ENCODE measurements at regions not wholly inside any gene's neighbourhood (a gene's known extent, or its start where the extent isn't known, plus 50 kb on each side); places are given as distances from the start of the nearest gene placed in this dataset.

DNA sequence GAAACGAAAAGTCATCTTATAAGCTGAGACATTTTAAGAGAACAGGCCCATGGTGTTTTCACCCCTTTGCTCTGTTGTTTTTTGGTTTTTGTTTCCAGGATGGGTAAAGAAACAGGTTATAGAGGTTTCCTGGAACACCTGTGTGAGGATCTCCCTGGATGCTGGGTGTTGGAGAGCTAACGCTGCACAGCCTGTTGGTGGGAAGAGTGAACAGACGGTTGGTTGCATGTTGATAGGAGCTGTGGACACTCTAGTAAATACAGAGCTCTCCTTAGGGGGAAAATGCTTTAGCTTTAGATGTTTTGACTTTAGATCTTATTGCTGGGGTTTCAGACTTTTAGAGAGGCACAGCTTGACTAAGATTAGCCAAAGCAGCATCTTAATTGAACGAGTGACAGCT is 235.2 kb downstream of the SOX4 start:
- Histone ChIP-seq H3K9me3 (replicated peaks; ENCODE audit: control insufficient read depth, insufficient read depth, low read length) (no peaks in the 10 kb centered on the region), H3K36me3 (ENCODE audit: control insufficient read depth in 2 of 2, extremely low read depth in 1 of 2, insufficient read depth in 2 of 2, low read length in 2 of 2) (no peaks in the 10 kb centered on the region), H4K20me1 (replicated peaks; ENCODE audit: control insufficient read depth, extremely low read depth, insufficient read depth, low read length) (no peaks in the 10 kb centered on the region), H3K4me1 (ENCODE audit: control insufficient read depth, extremely low read depth, insufficient read depth, low read length) (peaks cover 14% of the 10 kb centered on the region), H3K27ac (ENCODE audit: insufficient read depth, low read depth, low read length) (no peak overlapping the region), H3K9ac (replicated peaks; ENCODE audit: extremely low read depth, insufficient read depth, low read length) (no peak overlapping the region), H3K4me3 (replicated peaks in 1 of 3; ENCODE audit: insufficient read depth in 1 of 3, low read depth in 1 of 3, low read length in 3 of 3) (no peak overlapping the region), H3K9me1 (replicated peaks; ENCODE audit: control insufficient read depth, extremely low read depth, insufficient read depth, low read length) (no peaks in the 10 kb centered on the region), H3K4me2 (ENCODE audit: insufficient read depth, low read length) (no peak overlapping the region), H3K79me2 (ENCODE audit: control insufficient read depth, insufficient read depth, low read length) (peaks cover 2% of the 10 kb centered on the region), H3K27me3 (ENCODE audit: control insufficient read depth in 2 of 2, insufficient read depth in 2 of 2, low read length in 2 of 2) (no peaks in the 10 kb centered on the region), H2AFZ (ENCODE audit: low read depth, low read length) (no peak overlapping the region)
- DNase-seq (ENCODE audit: low read depth, low spot score), result no peak
- BruUV-seq (replicated peaks), result no TSS peak
- ChIA-PET POLR2A (no interaction called here), CTCF (interaction anchor here (0.7 kb wide), 1 partner anchor 59 kb away, joined by 3 read pairs; no protein-coding TSS in a partner anchor)
- no peak for FAIRE-seq
- TF ChIP-seq MYC (IDR thresholded peaks at IDR 0.05; ENCODE audit: low read depth, low read length) (no peak), JUN (IDR thresholded peaks at IDR 0.05; ENCODE audit: borderline replicate concordance, insufficient read depth, insufficient read length, low read depth) (no peak), POLR2AphosphoS5 (IDR thresholded peaks at IDR 0.05; ENCODE audit: insufficient read depth, low read depth, low read length) (no peak), POLR2A (IDR thresholded peaks at IDR 0.05; ENCODE audit: low read depth, low read length) (no peak), FOS (IDR thresholded peaks at IDR 0.05; ENCODE audit: borderline replicate concordance, insufficient read depth, low read length) (no peak), GATA2 (IDR thresholded peaks at IDR 0.05; ENCODE audit: insufficient read depth, insufficient read length, low read depth, low read length) (no peak)
- TF ChIP-seq, protein P1, sequence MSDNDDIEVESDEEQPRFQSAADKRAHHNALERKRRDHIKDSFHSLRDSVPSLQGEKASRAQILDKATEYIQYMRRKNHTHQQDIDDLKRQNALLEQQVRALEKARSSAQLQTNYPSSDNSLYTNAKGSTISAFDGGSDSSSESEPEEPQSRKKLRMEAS (IDR thresholded peaks at IDR 0.05; ENCODE audit: insufficient read depth, insufficient read length), result no peak
- intact Hi-C loops (cut with micrococcal nuclease) (no loop called here), dilution Hi-C loops (cut with MboI; ENCODE audit: extremely low pct_ligation_motif_present, low sequenced_read_pairs) (no loop called here)

DNA sequence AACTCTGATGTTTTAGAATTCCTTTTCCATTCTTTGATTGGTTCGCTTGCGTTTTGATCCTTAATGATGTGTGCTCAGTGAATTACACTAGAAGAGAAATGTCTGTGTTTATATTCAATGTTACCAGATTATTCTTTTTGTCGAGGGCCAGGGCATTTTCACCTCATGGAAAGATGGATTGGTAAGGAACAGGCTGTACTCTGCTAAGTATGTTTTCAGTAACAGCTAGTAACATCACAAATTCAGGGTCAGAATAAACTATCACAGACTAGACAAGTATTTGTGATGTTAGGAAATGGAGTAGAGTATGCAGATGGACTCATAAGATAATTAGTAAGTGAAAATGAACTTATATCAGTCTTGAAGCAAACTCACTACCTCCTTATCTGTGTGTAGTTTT is 235.6 kb downstream of the SOX4 start:
- ChIA-PET CTCF (interaction anchor here (0.7 kb wide), 1 partner anchor 60 kb away, joined by 3 read pairs; no protein-coding TSS in a partner anchor), POLR2A (no interaction called here)
- TF ChIP-seq, protein P2, sequence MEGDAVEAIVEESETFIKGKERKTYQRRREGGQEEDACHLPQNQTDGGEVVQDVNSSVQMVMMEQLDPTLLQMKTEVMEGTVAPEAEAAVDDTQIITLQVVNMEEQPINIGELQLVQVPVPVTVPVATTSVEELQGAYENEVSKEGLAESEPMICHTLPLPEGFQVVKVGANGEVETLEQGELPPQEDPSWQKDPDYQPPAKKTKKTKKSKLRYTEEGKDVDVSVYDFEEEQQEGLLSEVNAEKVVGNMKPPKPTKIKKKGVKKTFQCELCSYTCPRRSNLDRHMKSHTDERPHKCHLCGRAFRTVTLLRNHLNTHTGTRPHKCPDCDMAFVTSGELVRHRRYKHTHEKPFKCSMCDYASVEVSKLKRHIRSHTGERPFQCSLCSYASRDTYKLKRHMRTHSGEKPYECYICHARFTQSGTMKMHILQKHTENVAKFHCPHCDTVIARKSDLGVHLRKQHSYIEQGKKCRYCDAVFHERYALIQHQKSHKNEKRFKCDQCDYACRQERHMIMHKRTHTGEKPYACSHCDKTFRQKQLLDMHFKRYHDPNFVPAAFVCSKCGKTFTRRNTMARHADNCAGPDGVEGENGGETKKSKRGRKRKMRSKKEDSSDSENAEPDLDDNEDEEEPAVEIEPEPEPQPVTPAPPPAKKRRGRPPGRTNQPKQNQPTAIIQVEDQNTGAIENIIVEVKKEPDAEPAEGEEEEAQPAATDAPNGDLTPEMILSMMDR (IDR thresholded peaks at IDR 0.05; ENCODE audit: extremely low read depth in 1 of 2, insufficient read depth in 1 of 2, low read depth in 1 of 2, low read length in 2 of 2), result no peak
- TF ChIP-seq FOS (IDR thresholded peaks at IDR 0.05; ENCODE audit: borderline replicate concordance, insufficient read depth, low read length), result no peak
- TF ChIP-seq GATA2 (IDR thresholded peaks at IDR 0.05; ENCODE audit: insufficient read depth, insufficient read length, low read depth, low read length), result no peak
- TF ChIP-seq EZH2 (IDR thresholded peaks at IDR 0.05; ENCODE audit: borderline replicate concordance, low read depth, low read length, severe bottlenecking), result no peak
- no peak for TF ChIP-seq POLR2AphosphoS5 (IDR thresholded peaks at IDR 0.05; ENCODE audit: insufficient read depth, low read depth, low read length)
- TF ChIP-seq, protein P1 (IDR thresholded peaks at IDR 0.05; ENCODE audit: insufficient read depth, insufficient read length), result no peak
- Histone ChIP-seq H4K20me1 (replicated peaks; ENCODE audit: control insufficient read depth, extremely low read depth, insufficient read depth, low read length) (no peaks in the 10 kb centered on the region), H3K4me3 (replicated peaks in 1 of 3; ENCODE audit: insufficient read depth in 1 of 3, low read depth in 1 of 3, low read length in 3 of 3) (no peak overlapping the region), H3K4me2 (ENCODE audit: insufficient read depth, low read length) (no peak overlapping the region), H3K36me3 (ENCODE audit: control insufficient read depth in 2 of 2, extremely low read depth in 1 of 2, insufficient read depth in 2 of 2, low read length in 2 of 2) (no peaks in the 10 kb centered on the region), H3K79me2 (ENCODE audit: control insufficient read depth, insufficient read depth, low read length) (no peaks in the 10 kb centered on the region), H2AFZ (ENCODE audit: low read depth, low read length) (no peak overlapping the region), H3K4me1 (ENCODE audit: control insufficient read depth, extremely low read depth, insufficient read depth, low read length) (peaks cover 10% of the 10 kb centered on the region), H3K9me1 (replicated peaks; ENCODE audit: control insufficient read depth, extremely low read depth, insufficient read depth, low read length) (no peaks in the 10 kb centered on the region), H3K9ac (replicated peaks; ENCODE audit: extremely low read depth, insufficient read depth, low read length) (no peak overlapping the region), H3K27ac (ENCODE audit: insufficient read depth, low read depth, low read length) (no peak overlapping the region), H3K27me3 (ENCODE audit: control insufficient read depth in 2 of 2, insufficient read depth in 2 of 2, low read length in 2 of 2) (no peaks in the 10 kb centered on the region), H3K9me3 (replicated peaks; ENCODE audit: control insufficient read depth, insufficient read depth, low read length) (no peaks in the 10 kb centered on the region)
- intact Hi-C loops (cut with micrococcal nuclease), result no loop called here
- dilution Hi-C loops (cut with MboI; ENCODE audit: extremely low pct_ligation_motif_present, low sequenced_read_pairs), result no loop called here
- FAIRE-seq (no peak), DNase-seq (ENCODE audit: low read depth, low spot score) (no peak)
- no TSS peak for BruUV-seq (replicated peaks)

Data from endothelial cell of umbilical vein (primary cell).